ENCODE measurements at regions not wholly inside any gene's neighbourhood (a gene's known extent, or its start where the extent isn't known, plus 50 kb on each side); places are given as distances from the start of the nearest gene placed in this dataset.

DNA sequence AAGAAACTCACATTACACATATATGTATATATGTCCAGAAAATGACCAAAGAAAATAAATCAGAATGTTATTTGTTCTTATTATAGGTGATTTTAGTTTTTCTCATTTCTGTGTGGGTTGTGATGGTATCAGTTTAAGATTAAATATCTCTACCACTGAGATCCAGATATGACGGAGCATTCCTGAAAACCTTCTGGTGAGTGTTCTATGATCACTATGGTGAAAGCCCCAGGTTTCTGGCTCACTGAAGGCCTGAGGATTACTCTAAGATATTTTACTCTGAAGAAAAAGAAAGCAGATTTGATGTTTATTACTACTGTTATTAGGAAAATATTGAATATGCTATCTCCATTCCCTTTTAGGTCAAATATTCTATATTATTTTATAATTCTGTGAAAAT lies 62.8 kb upstream of the L3MBTL3 start:
- no peak for TF ChIP-seq CTCF (conservative IDR thresholded peaks at IDR 0.05; ENCODE audit: low read depth, low read length)
- TF ChIP-seq POLR2A (IDR thresholded peaks at IDR 0.05; ENCODE audit: low read depth, low read length): no peak
- no peak for TF ChIP-seq BHLHE40 (IDR thresholded peaks at IDR 0.05; ENCODE audit: low read depth, low read length)
- no peak for TF ChIP-seq NFE2L2 (IDR thresholded peaks at IDR 0.05; ENCODE audit: low read depth, low read length)
- TF ChIP-seq CEBPB (IDR thresholded peaks at IDR 0.05; ENCODE audit: low read depth, low read length): no peak
- no peak for TF ChIP-seq MXI1 (IDR thresholded peaks at IDR 0.05; ENCODE audit: borderline replicate concordance, low read depth, low read length)
- TF ChIP-seq USF2 (IDR thresholded peaks at IDR 0.05; ENCODE audit: low read depth, low read length): no peak
- no peak for TF ChIP-seq SMC3 (IDR thresholded peaks at IDR 0.05; ENCODE audit: low read depth, low read length)
- TF ChIP-seq RCOR1 (IDR thresholded peaks at IDR 0.05; ENCODE audit: insufficient replicate concordance, low read length): no peak

Measured in IMR-90 (cell line).